Stimulated activated naive CD4-positive, alpha-beta T cell (primary cell): ENCODE measurements at regions not wholly inside any gene's neighbourhood (a gene's known extent, or its start where the extent isn't known, plus 50 kb on each side); places are given as distances from the start of the nearest gene placed in this dataset.

Experiments
- DNase-seq, 6 experiments: peaks; one replicate each; lab custom pipeline; 2025; lab: John Stamatoyannopoulos, UW

DNA sequence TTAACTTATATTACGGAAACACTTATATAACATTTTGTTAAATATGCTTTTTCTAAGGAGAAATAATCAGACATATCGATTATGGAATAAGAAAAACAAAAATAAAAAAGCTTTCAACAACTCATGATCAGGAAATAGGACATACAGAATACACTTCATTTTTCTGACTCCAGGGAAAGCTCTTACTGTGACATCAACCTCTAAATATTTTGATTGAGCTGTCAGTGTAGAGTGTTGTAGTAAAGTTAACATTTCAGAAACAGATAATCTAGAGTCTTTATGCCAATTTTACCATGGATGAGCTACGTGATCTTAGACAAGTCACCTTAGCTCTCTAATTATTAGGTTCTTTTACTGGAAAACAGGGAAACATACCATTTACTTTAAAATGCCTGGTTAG, 218.9 kb upstream of the SORCS1 start:
- DNase-seq, result no peak

DNA sequence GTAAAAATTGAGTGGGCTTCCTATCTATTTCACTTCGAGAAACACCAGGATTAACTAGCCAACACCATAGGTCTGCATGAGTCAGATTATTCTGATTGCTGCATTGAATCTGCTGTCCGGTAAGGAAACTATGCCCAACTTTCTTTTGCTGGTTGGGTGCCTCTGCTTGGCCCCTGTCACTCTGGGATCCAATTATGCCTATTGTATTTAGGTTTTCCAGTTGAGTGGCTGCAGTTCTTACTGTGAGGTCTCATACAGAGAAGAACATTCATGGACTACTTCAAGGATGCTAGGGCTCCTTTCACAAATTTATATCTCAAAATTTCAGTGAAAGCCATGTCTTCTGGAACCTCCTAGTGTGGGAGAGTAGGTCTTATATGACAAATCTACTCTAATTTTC, 215.1 kb upstream of the SORCS1 start:
- no peak for DNase-seq

- no peak for DNase-seq
Measured at GRCh38 chr10:107371801-107372200, 207.3 kb upstream of the SORCS1 start.

DNA sequence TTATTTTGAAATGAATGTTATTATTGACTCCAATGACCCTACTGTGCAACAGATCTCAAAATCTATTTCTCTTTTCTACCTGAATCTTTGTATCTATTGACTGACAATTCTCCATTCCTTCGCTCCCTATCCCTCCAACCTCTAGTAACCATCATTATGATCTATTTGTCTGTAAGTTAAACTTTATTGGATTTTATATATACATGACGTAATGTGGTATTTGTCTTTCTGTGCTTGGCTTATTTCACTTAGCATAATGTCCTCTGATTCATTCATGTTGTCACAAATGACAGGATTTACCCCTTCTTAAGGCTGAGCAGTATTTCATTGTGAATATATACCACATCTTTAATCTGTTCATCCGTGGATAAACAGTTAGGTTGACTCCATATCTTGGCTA, 200.4 kb upstream of the SORCS1 start:
- DNase-seq, result no peak

GRCh38 chr10:107362306-107362705, 197.8 kb upstream of the SORCS1 start:
- DNase-seq, result no peak

DNA sequence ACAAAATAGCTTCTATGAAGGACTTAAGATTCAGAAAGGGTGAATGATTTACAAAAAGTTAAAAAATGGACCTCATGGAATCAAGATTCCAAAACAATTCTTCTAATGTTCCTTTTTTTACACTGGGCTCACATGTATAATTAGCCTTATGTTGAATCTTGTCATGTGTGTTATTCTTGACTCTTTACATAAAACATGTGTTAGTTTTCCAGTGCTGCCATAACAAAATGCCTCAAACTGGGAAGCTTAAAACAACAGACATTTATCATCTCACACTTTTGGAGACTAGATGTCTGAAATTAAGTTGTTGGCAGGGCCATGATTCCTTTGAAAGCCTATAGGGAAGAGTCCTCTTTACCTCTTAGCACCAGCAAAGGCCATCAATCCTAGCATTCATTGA, 192.5 kb upstream of the SORCS1 start:
- no peak for DNase-seq

- DNase-seq, result no peak
Measured at GRCh38 chr10:107356396-107356795, 191.9 kb upstream of the SORCS1 start.

GRCh38 chr10:107342711-107343110, 178.2 kb upstream of the SORCS1 start:
- DNase-seq, result no peak

DNA sequence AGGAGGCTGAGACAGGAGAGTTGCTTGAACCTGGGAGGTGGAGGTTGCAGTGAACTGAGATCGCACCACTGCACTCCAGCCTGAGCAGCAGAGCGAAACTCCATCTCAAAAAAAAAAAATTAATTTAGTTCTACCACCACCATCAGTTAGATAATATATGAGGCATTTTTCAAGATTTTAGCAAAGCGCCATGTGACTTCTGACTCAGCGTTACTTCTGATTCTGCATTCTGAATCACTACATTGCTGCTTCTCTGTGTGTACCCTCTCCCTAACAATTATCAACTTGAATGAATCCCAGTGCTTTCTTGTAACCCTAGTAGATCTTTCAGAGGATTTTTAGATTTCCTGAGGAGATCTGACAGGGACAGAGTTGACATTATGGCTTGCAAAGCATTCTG, 176.8 kb upstream of the SORCS1 start:
- DNase-seq, result no peak

GRCh38 chr10:107340326-107340725, 175.8 kb upstream of the SORCS1 start:
- no peak for DNase-seq

DNA sequence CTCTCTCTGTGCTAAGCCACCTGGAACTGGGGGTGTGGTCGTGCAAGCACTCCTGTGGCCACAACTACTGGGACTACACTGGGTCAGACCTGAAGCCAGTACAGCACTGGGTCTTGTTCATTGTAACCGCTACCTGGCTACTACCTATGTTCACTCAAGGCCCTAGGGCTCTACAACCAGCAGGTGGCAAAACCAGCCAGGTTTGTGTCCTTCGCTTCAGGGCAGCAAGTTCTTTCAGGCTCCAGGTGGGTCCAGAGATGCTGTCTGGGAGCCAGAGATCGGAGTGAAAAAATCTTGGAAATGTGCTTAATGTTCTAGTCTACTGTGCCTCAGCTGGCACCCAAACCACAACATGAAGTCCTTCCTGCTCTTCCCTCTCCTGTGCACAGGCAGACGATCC, 171.6 kb upstream of the SORCS1 start:
- DNase-seq, result no peak

GRCh38 chr10:107317592-107317991, 153.1 kb upstream of the SORCS1 start:
- DNase-seq, result no peak

DNA sequence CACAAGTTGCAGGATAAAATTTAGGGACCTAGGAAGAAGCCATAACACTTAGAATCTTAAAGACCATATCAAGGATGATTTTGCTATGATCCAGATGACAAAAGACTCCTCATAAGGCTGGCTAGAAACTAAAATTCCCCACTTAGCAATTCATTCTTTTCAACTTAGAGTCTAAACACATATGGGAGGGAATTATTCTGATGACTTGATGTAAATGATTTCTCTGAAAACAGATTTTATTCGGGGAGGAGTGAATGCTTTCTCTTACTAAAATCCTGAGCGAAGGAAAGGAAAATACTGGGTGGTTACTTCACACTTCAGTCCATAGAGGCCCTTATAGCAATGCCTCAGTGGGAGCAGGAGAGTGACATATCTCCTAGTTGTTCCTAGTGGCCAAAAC, 138.7 kb upstream of the SORCS1 start:
- no peak for DNase-seq

DNA sequence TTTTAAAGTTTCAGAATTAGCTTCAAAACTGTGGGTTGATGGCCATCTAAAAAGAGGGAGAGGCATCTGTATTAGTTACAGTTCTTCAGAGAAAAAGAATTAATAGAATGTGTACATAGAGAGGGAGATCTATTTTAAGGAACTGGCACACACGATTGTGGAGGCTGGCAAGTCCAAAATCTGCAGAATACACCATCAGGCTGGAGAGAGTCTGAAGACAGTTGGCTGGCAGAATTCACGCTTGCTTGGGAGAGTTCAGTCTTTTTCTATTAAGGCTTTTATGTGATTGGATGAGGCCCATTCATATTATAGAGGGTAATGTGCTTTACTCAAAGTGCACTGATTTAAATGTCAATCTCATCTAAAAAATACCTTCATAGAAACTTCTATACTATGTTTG, 135.1 kb upstream of the SORCS1 start:
- DNase-seq, result no peak

DNA sequence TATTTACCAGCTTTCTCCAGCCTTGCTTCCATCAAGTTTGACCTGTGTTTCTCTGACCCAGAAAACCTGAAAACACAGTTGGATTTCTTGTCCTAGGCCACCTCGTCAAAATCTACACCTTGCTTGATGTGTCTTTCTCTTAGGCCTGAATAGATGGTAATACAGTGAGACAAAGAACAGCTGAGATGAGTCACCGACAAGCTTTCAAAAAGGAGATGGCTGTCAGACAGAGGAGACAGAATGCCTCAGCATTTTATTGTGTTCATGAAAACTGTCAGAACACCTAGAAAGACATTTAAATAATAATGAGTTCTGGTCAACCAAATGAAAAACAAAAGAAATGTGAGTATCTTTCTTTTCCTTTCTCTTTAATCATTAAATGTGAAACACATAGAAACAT, 119.7 kb upstream of the SORCS1 start:
- DNase-seq, result no peak

- DNase-seq, result no peak
Measured at GRCh38 chr10:107280293-107280692, 115.8 kb upstream of the SORCS1 start.

DNA sequence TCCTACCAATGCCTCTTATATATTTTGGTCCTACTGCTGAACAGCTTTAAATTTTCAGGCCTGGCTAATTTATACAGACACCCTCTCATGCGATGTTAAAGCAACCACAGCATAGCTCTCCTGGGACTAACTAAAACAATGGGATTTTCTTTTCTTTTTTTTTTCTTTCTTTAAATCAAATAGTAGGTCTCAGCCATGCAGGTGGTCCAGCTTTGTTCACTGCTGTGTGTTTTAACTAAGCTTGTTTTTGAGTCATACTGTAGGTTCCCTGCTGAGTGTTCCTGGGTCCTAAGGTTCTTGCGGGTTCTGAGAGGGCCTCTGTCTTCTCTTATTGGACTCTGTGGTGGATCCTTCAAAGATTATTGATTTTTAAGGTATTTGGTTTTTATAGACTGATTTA, 113.1 kb upstream of the SORCS1 start:
- no peak for DNase-seq

GRCh38 chr10:107275806-107276205, 111.3 kb upstream of the SORCS1 start:
- DNase-seq, result no peak

GRCh38 chr10:107269626-107270025, 105.1 kb upstream of the SORCS1 start:
- no peak for DNase-seq

DNA sequence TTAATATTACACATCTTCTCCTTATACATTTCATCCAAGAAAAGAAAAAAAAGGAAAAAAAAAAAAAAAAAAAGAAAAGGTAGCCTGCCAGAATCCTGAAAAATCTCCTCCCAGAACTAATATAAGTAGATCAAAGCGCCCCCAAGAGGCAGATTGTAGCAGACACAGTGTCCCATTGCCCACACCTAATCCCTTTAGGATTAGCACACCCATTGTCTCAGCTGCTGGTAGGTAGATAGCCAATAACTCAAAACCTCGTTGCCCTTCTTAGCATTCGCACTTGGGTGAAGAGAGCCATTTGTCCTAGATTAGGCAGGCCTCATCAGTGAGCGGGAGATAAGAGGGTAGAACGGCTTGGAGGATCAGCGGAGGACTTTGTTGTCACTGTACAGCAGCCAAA, 100.2 kb upstream of the SORCS1 start:
- DNase-seq, result no peak

- no peak for DNase-seq
Measured at GRCh38 chr10:107244122-107244521, 79.6 kb upstream of the SORCS1 start.

DNA sequence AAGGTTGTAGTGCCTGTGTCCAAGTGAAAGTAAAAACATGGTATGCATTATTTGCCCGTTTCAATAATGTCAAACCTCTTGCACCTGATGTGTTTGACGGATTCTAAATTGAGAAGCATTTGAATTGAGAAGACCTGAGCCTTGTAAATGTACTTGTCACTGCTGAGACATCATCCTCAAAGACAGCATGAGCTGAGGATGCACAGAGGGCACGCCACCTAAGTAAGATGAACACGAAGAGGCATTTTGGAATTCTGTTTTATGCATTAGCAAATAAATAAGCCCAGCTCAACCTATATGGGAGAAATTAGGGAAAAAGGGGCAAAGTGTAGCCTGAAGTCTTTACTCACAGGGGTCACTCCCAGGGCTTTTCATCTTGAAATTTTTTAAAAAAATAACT, 73.8 kb upstream of the SORCS1 start:
- DNase-seq, result no peak

- no peak for DNase-seq
Measured at GRCh38 chr10:107232013-107232412, 67.5 kb upstream of the SORCS1 start.

- no peak for DNase-seq
Measured at GRCh38 chr10:107230887-107231286, 66.4 kb upstream of the SORCS1 start.

GRCh38 chr10:107215681-107216080, 51.2 kb upstream of the SORCS1 start:
- no peak for DNase-seq
